ENCODE measurements at regions not wholly inside any gene's neighbourhood (a gene's known extent, or its start where the extent isn't known, plus 50 kb on each side); places are given as distances from the start of the nearest gene placed in this dataset.

DNA sequence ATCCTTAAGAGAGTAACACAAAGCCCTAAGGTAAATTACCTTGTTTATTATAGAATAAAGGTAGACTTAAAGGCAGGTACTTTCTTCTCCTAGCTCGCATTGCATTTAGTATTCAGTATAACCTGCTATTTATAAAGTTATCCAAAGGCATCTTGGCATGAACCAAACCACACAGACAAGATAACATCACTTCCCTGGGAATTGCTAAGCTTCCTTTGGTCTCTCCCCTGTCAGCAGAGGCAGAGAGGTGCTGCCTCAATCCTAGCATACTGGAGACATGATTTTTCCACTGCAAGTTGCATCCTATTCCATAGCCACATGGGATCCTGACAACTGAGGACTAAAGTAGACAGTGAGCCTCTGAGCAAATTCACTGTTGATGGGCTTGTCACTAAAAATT lies 101.7 kb upstream of the IL6 start:
- H3K27ac ChIP-seq (ENCODE audit: insufficient read depth, low read length) = no peak overlapping the region
- TF ChIP-seq, protein P1, sequence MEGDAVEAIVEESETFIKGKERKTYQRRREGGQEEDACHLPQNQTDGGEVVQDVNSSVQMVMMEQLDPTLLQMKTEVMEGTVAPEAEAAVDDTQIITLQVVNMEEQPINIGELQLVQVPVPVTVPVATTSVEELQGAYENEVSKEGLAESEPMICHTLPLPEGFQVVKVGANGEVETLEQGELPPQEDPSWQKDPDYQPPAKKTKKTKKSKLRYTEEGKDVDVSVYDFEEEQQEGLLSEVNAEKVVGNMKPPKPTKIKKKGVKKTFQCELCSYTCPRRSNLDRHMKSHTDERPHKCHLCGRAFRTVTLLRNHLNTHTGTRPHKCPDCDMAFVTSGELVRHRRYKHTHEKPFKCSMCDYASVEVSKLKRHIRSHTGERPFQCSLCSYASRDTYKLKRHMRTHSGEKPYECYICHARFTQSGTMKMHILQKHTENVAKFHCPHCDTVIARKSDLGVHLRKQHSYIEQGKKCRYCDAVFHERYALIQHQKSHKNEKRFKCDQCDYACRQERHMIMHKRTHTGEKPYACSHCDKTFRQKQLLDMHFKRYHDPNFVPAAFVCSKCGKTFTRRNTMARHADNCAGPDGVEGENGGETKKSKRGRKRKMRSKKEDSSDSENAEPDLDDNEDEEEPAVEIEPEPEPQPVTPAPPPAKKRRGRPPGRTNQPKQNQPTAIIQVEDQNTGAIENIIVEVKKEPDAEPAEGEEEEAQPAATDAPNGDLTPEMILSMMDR (conservative IDR thresholded peaks at IDR 0.05 in 1 of 2, IDR thresholded peaks at IDR 0.05 in 1 of 2; ENCODE audit: low read depth in 1 of 2, low read length in 2 of 2) = no peak
- no peak for TF ChIP-seq EZH2 (IDR thresholded peaks at IDR 0.05; ENCODE audit: low read length, missing control alignments)
- peaks cover 2% of the 10 kb centered on the region for H3K4me1 ChIP-seq (ENCODE audit: control insufficient read depth, extremely low read depth, insufficient read depth, low read length)
- H3K36me3 ChIP-seq (ENCODE audit: control insufficient read depth, insufficient read depth, low read length) = no peaks in the 10 kb centered on the region
- no peaks in the 10 kb centered on the region for H3K27me3 ChIP-seq (ENCODE audit: control insufficient read depth, insufficient read depth, low read length)
- no peaks in the 10 kb centered on the region for H3K9me3 ChIP-seq (ENCODE audit: control insufficient read depth, insufficient read depth, low read depth, low read length)
- no peaks in the 10 kb centered on the region for H3K79me2 ChIP-seq (ENCODE audit: control insufficient read depth, insufficient read depth, low read length)
- DNase-seq (ENCODE audit: low read depth in 2 of 2) = no peak
- H3K4me2 ChIP-seq (ENCODE audit: extremely low read depth, insufficient read depth, low read length) = no peak overlapping the region
- H2AFZ ChIP-seq (ENCODE audit: low read length) = no peak overlapping the region
- H3K4me3 ChIP-seq (replicated peaks in 1 of 4; ENCODE audit: control extremely low read depth in 1 of 4, insufficient read depth in 1 of 4, low read depth in 3 of 4, low read length in 4 of 4) = no peak overlapping the region
- no peak overlapping the region for H3K9ac ChIP-seq (ENCODE audit: insufficient read depth, low read length)
- no peaks in the 10 kb centered on the region for H4K20me1 ChIP-seq (ENCODE audit: control insufficient read depth, extremely low read depth, insufficient read depth, low read length)

- Histone ChIP-seq H3K36me3 (ENCODE audit: control insufficient read depth, insufficient read depth, low read length) (no peaks in the 10 kb centered on the region), H3K9ac (ENCODE audit: insufficient read depth, low read length) (no peak overlapping the region), H3K27me3 (ENCODE audit: control insufficient read depth, insufficient read depth, low read length) (no peaks in the 10 kb centered on the region), H2AFZ (ENCODE audit: low read length) (no peak overlapping the region), H3K4me1 (ENCODE audit: control insufficient read depth, extremely low read depth, insufficient read depth, low read length) (peaks cover 2% of the 10 kb centered on the region), H3K27ac (ENCODE audit: insufficient read depth, low read length) (no peak overlapping the region), H3K79me2 (ENCODE audit: control insufficient read depth, insufficient read depth, low read length) (no peaks in the 10 kb centered on the region), H4K20me1 (ENCODE audit: control insufficient read depth, extremely low read depth, insufficient read depth, low read length) (no peaks in the 10 kb centered on the region), H3K9me3 (ENCODE audit: control insufficient read depth, insufficient read depth, low read depth, low read length) (no peaks in the 10 kb centered on the region), H3K4me3 (replicated peaks in 1 of 4; ENCODE audit: control extremely low read depth in 1 of 4, insufficient read depth in 1 of 4, low read depth in 3 of 4, low read length in 4 of 4) (no peak overlapping the region), H3K4me2 (ENCODE audit: extremely low read depth, insufficient read depth, low read length) (no peak overlapping the region)
- DNase-seq (ENCODE audit: low read depth in 2 of 2) = no peak
- TF ChIP-seq, protein P1 (conservative IDR thresholded peaks at IDR 0.05 in 1 of 2, IDR thresholded peaks at IDR 0.05 in 1 of 2; ENCODE audit: low read depth in 1 of 2, low read length in 2 of 2) = no peak
- no peak for TF ChIP-seq EZH2 (IDR thresholded peaks at IDR 0.05; ENCODE audit: low read length, missing control alignments)
These were observed 102.2 kb upstream of the IL6 start for GRCh38 chr7:22624781-22625180.

DNA sequence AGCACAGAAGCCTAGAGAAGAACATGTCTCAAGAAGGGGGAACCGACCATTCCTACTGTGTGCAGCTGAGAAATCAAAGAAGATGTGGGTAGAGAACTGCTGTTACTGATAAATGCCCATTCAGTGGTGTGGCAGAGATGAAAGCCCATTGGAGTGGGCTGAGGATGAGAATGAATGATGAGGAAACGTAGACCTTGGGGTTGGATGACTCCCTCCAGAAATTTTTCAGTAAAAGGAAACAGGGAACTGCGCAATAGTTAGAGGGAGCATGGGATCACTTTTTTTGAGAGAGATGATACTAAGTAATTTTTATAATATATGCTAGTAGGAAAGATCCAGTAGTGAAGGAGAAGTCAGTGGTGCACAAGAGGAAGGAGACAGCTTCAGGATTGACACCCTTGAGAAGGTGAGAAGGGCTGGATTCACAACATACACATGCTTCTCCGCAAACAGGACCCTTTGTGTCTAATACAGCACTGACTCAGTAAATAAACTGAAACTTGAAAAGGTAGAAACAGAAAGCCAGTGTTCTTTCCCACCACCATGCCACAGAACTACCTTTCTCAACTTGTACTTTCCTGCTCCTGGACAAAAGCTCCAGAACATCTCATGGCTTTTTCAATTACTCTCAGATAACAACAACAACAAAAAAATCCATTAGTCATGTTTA lies 104.7 kb upstream of the IL6 start:
- peaks cover 2% of the 10 kb centered on the region for H3K4me1 ChIP-seq (ENCODE audit: control insufficient read depth, extremely low read depth, insufficient read depth, low read length)
- no peaks in the 10 kb centered on the region for H3K27me3 ChIP-seq (ENCODE audit: control insufficient read depth, insufficient read depth, low read length)

More for the DNA sequence above, 104.7 kb upstream of the IL6 start:
- no peaks in the 10 kb centered on the region for H3K79me2 ChIP-seq (ENCODE audit: control insufficient read depth, insufficient read depth, low read length)
- H2AFZ ChIP-seq (ENCODE audit: low read length) = no peak overlapping the region
- H3K4me3 ChIP-seq (replicated peaks in 1 of 4; ENCODE audit: control extremely low read depth in 1 of 4, insufficient read depth in 1 of 4, low read depth in 3 of 4, low read length in 4 of 4) = no peak overlapping the region
- no peak overlapping the region for H3K9ac ChIP-seq (ENCODE audit: insufficient read depth, low read length)
- no peak for TF ChIP-seq EZH2 (IDR thresholded peaks at IDR 0.05; ENCODE audit: low read length, missing control alignments)
- TF ChIP-seq, protein P1 (conservative IDR thresholded peaks at IDR 0.05 in 1 of 2, IDR thresholded peaks at IDR 0.05 in 1 of 2; ENCODE audit: low read depth in 1 of 2, low read length in 2 of 2) = no peak
- DNase-seq (ENCODE audit: low read depth in 2 of 2) = no peak
- H4K20me1 ChIP-seq (ENCODE audit: control insufficient read depth, extremely low read depth, insufficient read depth, low read length) = no peaks in the 10 kb centered on the region
- H3K36me3 ChIP-seq (ENCODE audit: control insufficient read depth, insufficient read depth, low read length) = no peaks in the 10 kb centered on the region
- no peak overlapping the region for H3K27ac ChIP-seq (ENCODE audit: insufficient read depth, low read length)
- H3K4me2 ChIP-seq (ENCODE audit: extremely low read depth, insufficient read depth, low read length) = no peak overlapping the region
- no peaks in the 10 kb centered on the region for H3K9me3 ChIP-seq (ENCODE audit: control insufficient read depth, insufficient read depth, low read depth, low read length)
